ENCODE measurements at regions not wholly inside any gene's neighbourhood (a gene's known extent, or its start where the extent isn't known, plus 50 kb on each side); places are given as distances from the start of the nearest gene placed in this dataset.
"Not testable (repeated sequence)": the region's sequence is repeated elsewhere in the genome, so short reads cannot be mapped to it uniquely, and the experiment has no call there.

- DNase-seq = no peak
These were observed 163.5 kb downstream of the HINT1 start for GRCh38 chr5:131001507-131001906.

- no peak for DNase-seq
These were observed 164.8 kb downstream of the HINT1 start for GRCh38 chr5:131000289-131000688.

- not testable (repeated sequence) for DNase-seq
These were observed 168.3 kb downstream of the HINT1 start for GRCh38 chr5:130996720-130997119.

- no peak for DNase-seq
These were observed 169.2 kb downstream of the HINT1 start for GRCh38 chr5:130995851-130996250.

GRCh38 chr5:130995254-130995515, 169.9 kb downstream of the HINT1 start:
- DNase-seq = no peak

GRCh38 chr5:130994496-130995253, 170.4 kb downstream of the HINT1 start:
- no peak for DNase-seq

- DNase-seq = no peak
These were observed 172.4 kb downstream of the HINT1 start for GRCh38 chr5:130992621-130993020.

GRCh38 chr5:130992095-130992494, 173.0 kb downstream of the HINT1 start:
- DNase-seq = no peak

- DNase-seq = no peak
These were observed 179.3 kb downstream of the HINT1 start for GRCh38 chr5:130985776-130986175.

GRCh38 chr5:130981663-130982062, 183.4 kb downstream of the HINT1 start:
- DNase-seq = no peak

GRCh38 chr5:130978475-130978874, 186.6 kb downstream of the HINT1 start:
- DNase-seq = no peak

GRCh38 chr5:130976493-130976892, 188.6 kb downstream of the HINT1 start:
- no peak for DNase-seq

- DNase-seq = no peak
These were observed 189.2 kb downstream of the HINT1 start for GRCh38 chr5:130975847-130976246.

GRCh38 chr5:130975299-130975698, 189.8 kb downstream of the HINT1 start:
- no peak for DNase-seq

- DNase-seq = no peak
These were observed 190.9 kb downstream of the HINT1 start for GRCh38 chr5:130974021-130974683.

- DNase-seq = no peak
These were observed 198.0 kb downstream of the HINT1 start for GRCh38 chr5:130966990-130967525.

GRCh38 chr5:130965920-130966319, 199.1 kb downstream of the HINT1 start:
- no peak for DNase-seq

- no peak for DNase-seq
These were observed 199.7 kb downstream of the HINT1 start for GRCh38 chr5:130965360-130965759.

- no peak for DNase-seq
These were observed 200.5 kb downstream of the HINT1 start for GRCh38 chr5:130964231-130965202.

- no peak for DNase-seq
These were observed 201.3 kb downstream of the HINT1 start for GRCh38 chr5:130963798-130964197.

- no peak for DNase-seq
These were observed 207.9 kb downstream of the HINT1 start for GRCh38 chr5:130957151-130957550.

- DNase-seq = no peak
These were observed 210.0 kb downstream of the HINT1 start for GRCh38 chr5:130955041-130955440.

- no peak for DNase-seq
These were observed 210.7 kb downstream of the HINT1 start for GRCh38 chr5:130954336-130954735.

All from activated CD4-positive, alpha-beta T cell treated with anti-CD3 and anti-CD28 coated beads, Interleukin-2, amount 50 U/mL, for 48 hours (primary cell).